COLO829 (cell line): ENCODE measurements at regions not wholly inside any gene's neighbourhood (a gene's known extent, or its start where the extent isn't known, plus 50 kb on each side); places are given as distances from the start of the nearest gene placed in this dataset.
A peak's percentile ranks its signal among the peaks of the same experiment; 100 is the strongest.
"Not testable (repeated sequence)": the region's sequence is repeated elsewhere in the genome, so short reads cannot be mapped to it uniquely, and the experiment has no call there.

ENCODE experiments used
- DNase-seq: peaks from one replicate; pipeline ENCODE4 v3.0.0; 2012; ENCODE audit warnings: low spot score

GRCh38 chr10:6692103-6692502 is 112.0 kb upstream of the PRKCQ start:
- DNase-seq, result no peak

GRCh38 chr10:6689036-6689435 is 109.0 kb upstream of the PRKCQ start:
- DNase-seq, result no peak

GRCh38 chr10:6680735-6681134 is 100.7 kb upstream of the PRKCQ start:
- no peak for DNase-seq

DNA sequence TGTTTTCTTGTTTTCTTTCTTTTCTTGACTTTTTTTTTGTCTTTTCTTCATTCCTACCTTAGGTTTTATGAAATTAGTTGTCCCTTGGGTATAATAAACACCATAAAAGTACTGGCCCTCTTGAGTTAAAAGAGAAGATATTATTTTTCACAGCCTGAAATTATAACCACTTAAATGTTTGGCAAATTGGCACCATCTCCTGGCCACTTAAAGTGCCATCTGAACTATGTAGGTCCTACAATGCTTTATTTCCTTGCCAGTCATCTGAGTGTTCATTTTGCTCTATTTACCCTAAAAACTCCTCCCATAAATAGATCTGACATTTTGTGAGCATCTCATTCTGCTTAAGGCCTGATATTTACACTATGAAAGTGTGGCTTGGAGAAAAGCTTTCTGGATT is 98.9 kb upstream of the PRKCQ start:
- no peak for DNase-seq

- DNase-seq, result peak; percentile 16
Measured at GRCh38 chr10:6678211-6678803, 98.2 kb upstream of the PRKCQ start.

DNA sequence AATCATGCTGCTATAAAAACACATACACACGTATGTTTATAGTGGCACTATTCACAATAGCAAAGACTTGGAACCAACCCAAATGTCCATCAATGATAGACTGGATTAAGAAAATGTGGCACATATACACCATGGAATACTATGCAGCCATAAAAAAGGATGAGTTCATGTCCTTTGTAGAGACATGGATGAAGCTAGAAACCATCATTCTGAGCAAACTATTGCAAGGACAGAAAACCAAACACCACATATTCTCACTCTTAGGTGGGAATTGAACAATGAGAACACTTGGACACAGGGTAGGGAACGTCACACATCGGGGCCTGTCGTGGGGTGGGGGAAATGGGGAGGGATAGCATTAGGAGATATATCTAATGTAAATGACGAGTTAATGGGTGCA is 97.1 kb upstream of the PRKCQ start:
- not testable (repeated sequence) for DNase-seq

GRCh38 chr10:6674291-6674690 is 94.2 kb upstream of the PRKCQ start:
- DNase-seq, result no peak

GRCh38 chr10:6671976-6672375 is 91.9 kb upstream of the PRKCQ start:
- peak; percentile 1 for DNase-seq

GRCh38 chr10:6669269-6669859 is 89.3 kb upstream of the PRKCQ start:
- peak; percentile 16 for DNase-seq

- peak; percentile 9 for DNase-seq
Measured at GRCh38 chr10:6667679-6668270, 87.7 kb upstream of the PRKCQ start.

- no peak for DNase-seq
Measured at GRCh38 chr10:6667150-6667549, 87.1 kb upstream of the PRKCQ start.

- no peak for DNase-seq
Measured at GRCh38 chr10:6665847-6666246, 85.8 kb upstream of the PRKCQ start.

GRCh38 chr10:6660460-6660859 is 80.4 kb upstream of the PRKCQ start:
- DNase-seq, result no peak

DNA sequence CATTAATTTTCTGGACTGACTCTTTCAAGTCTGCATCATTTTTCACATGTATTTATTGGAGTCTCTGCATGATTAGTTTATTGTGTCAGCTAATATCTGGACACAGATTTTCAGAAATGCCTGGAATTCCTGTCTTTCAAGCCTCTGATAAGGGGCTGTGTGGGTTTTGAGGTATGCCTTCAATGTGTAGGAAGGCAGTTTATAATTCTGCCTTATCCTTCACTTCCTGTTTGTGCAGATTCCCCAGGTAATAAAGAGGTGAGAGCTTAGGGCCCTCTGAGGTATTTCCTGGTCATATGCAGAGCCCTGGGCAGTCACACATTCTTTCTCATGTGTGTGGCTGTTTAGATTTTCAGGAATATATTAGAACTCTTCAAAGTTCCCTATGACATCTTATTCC is 79.4 kb upstream of the PRKCQ start:
- DNase-seq, result no peak

DNA sequence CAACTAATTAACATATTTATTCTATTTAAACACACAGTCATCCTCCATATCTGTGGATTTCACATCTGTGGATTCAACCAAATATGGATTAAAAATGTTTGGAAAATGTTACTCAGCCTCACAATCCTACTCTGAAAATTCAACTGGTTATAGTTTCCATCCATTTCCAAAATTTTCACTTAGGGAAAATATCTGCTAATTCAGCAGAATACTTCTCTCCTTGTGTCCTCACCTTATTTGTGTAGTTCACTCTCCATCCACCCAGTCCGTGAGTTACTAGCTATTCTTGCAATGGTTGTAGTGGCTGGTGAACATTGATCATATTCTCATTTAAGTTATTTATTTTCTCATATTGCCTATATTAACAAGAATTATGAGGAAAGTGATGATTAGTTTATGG is 77.6 kb upstream of the PRKCQ start:
- DNase-seq, result no peak

DNA sequence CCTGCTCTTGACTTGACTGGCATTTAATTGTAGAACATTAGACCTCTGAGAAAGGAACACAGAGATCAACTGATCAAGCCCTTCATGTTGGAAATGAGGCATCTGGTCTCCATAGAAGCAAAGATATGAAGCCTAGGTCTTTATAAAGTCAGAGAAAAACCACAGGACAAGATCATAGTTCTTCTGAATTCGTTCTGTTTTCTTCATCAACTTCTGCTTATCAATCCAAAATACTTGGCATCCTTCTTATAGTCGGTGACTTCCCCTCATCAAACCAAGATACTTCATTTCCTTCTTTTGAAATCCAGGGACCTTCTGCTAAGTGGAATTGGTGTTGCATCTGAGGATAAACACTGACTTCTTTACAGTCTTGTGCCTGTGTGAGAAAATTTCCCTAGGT is 77.1 kb upstream of the PRKCQ start:
- DNase-seq, result no peak

DNA sequence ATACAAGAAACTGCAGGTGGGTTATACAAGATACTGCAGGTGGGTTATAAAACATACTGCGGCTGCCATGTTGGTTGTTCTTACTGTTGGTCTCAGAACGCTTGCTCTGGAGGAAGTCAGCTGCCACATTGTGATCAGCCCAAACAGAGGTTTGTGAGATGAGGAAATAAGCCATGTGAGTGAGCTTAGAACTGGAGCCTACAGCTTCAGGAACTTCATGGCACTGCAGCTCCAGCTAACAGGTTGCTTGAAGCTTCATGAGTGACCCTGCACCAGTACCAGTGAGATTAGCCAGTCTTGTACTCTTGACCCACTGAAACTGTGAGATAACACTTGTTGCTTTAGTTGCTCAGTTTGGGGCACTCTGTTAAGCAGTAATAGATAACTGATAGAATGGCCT is 74.5 kb upstream of the PRKCQ start:
- no peak for DNase-seq

- DNase-seq, result no peak
Measured at GRCh38 chr10:6650586-6650985, 70.5 kb upstream of the PRKCQ start.

- DNase-seq, result no peak
Measured at GRCh38 chr10:6649903-6650302, 69.8 kb upstream of the PRKCQ start.

- DNase-seq, result no peak
Measured at GRCh38 chr10:6648894-6649720, 69.0 kb upstream of the PRKCQ start.

DNA sequence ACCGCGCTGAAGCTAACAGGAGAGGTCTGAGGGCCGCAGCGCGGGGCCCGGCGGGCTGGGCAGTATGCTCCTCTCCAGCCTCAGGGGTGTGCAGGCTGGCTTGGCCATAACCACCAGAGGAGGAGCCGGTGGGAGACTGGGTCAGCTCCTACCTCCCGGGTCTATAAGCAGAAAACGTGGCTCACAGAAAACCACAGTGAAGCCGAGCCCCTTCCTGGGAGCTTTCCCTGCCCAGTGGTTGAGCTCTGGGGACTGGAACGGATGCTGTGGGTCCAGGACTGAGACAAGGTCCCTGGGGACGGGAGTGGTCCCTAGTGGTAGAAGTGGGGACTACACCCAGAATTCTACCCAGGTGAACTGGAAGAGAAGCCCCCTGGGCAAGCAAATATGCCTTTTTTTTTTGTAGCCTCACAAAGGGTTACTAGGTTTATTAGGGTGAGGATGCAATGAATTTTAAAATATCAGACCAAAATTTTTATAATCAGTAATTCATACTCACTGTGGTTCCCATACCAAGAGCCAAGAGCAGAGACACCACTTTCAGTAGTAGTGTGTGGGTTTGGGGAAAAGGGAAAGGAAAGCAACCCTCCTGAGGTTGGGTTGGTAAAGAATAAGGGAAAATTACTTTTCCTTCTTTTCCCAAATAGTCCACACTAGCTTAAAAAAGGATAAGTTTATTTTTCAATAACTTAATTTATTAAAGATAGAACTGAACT is 67.9 kb upstream of the PRKCQ start:
- peak; percentile 1 for DNase-seq

- no peak for DNase-seq
Measured at GRCh38 chr10:6643962-6644361, 63.9 kb upstream of the PRKCQ start.
